ENCODE measurements at regions not wholly inside any gene's neighbourhood (a gene's known extent, or its start where the extent isn't known, plus 50 kb on each side); places are given as distances from the start of the nearest gene placed in this dataset.
"Not testable (repeated sequence)": the region's sequence is repeated elsewhere in the genome, so short reads cannot be mapped to it uniquely, and the experiment has no call there.

GRCh38 chr5:1618296-1618865 lies 94.6 kb upstream of the LPCAT1 start:
- not testable (repeated sequence) for TF ChIP-seq CTCF, POLR2AphosphoS5 (IDR thresholded peaks at IDR 0.05)
